GM18507 (cell line): ENCODE measurements at regions not wholly inside any gene's neighbourhood (a gene's known extent, or its start where the extent isn't known, plus 50 kb on each side); places are given as distances from the start of the nearest gene placed in this dataset.

Experiments used
- DNase-seq: peaks from one replicate; pipeline ENCODE4 v3.0.0; 2011; ENCODE audit warnings: low read depth; ENCODE audit not compliant: insufficient read length; ENCODE audit errors: extremely low spot score
- FAIRE-seq: peaks from 2 replicates; lab custom pipeline; 2011; peaks lifted over from hg19 to GRCh38; lab: Jason Lieb, UNC

DNA sequence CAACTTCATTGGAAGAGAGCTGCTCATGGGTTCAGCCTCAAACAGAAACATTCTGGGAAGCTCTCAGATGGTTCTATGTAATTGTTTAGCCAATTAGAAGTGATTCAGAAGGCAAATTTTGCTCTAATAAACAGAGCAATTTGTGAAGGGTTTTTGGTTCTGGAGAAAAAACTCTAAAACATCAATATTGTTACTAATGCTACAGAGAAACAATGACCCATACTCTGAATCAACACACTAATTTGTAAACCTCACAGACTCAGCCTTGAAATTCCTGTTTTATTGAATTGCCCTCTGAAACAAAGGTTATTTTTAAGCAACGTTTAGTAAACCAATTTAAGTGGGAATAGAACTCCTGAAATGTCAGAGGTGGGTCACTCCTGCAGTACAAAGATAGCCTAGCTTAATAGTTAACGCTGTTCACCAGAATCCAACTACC is 171.6 kb upstream of the SVIL start:
- no peak for FAIRE-seq
- DNase-seq, result no peak

DNA sequence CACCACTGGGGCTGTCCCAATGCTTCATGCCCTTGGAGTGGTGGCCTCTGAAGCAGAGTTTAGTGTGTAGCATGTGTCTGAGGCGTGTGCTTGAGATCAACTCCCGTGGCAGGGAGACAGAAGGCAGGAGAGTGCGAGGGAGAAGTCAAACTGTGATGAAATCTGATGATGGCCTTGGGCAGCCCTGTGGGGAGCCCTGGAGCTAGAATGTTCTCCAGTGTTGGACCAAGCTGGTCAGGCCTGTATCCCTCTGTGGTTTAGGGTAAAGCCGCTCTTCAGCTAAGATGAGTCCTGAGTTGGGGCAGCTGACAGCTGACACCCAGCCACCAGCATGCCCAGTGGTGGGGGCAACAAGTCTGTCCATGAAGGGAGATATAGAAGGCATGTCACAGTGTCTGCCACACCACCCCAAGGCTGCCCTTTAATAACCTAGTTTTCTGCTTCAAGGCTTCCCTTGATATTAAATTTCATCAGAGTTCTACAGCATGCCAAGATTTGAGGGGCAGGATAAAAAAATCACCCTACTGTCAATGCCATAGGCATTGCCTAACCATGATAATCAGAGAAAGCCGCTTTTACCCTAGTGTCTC is 170.5 kb upstream of the SVIL start:
- DNase-seq (no peak), FAIRE-seq (no peak)

DNA sequence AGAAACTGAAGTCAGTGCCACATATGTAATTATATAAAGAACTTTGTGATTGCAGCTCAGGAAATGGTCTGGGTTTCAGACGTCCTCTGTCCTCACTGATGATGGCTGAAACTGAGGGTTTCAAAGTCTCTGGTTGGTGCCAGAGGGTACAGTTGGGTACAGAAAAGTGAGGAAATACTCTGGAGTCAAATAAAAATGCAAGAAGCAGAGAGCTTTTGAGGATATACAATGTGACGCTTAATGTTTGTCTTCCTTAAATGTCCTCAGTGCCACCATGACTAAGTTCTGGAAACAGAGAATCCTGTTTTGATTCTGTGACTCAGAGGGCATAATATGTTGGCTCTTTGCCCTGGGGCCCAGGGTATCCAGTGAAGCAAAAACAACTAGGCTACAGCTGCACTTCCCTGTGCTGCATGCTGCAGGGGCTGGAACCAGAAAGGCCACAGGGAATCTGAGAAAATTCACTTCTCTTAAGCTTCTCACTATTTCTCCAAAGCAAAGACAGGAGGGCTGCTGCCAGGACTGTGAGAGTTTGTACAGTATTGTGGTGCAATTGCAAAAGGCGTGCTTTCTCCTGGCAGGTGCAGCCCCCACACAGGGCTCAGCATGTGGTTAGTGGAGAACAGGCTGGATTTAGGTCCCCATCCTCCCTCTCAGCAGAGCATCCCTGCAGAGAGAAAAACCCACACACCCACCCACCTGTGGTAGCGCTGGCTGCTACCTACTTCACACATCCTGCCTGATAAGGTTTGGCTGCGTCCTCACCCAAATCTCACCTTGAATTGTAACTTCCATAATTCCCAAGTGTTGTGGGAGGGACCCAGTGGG is 169.5 kb upstream of the SVIL start:
- DNase-seq (no peak), FAIRE-seq (no peak)

DNA sequence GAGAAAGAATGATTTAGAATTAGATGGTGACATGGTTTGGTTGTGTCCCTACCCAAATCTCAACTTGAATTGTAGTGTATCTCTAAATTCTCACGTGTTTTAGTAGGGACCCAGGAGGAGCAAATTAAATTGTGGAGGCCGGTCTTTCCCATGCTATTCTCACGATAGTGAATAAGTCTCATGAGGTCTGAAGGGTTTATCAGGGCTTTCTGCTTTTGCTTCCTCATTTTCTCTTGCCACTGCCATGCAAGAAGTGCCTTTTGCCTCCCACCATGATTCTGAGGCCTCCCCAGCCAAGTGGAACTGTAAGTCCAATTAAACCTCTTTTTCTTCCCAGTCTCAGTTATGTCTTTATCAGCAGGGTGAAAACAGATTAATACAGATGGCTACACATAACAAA is 167.4 kb upstream of the SVIL start:
- DNase-seq (no peak), FAIRE-seq (no peak)

DNA sequence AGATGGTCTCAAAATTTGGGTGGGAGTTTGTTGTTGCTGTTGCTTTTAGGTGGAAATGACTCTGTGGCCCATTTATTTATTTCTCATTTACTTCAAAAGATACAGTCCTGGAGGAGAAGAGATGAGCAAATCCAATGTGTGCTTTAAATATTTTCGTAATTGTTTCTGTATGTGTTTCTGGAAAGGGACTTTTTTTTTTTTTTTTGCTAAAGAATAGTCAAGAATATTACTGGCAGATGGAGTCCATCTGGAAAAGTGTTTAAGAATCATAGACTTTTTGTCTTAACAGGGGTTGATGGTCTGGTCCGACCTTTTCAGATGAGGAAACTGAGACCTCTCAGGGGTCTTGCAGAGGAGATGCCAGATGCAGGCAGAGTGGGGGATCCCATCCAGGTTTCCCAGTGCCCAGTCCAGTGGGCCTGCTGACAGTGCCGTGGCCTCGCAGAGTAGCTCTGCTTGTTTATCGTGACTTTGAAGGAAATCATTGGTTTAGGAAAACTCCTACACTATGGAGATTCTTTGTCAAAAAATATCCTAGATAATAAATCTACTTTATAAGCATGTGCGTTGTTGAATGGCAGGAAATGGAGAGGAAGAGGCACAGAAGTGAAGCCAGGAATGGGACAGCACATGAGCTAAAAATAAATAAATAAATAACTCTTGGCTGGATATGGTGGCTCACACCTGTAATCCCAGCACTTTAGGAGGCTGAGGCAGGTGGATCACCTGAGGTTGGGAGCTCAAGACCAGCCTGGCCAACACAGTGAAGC is 164.3 kb upstream of the SVIL start:
- FAIRE-seq (no peak), DNase-seq (no peak)

DNA sequence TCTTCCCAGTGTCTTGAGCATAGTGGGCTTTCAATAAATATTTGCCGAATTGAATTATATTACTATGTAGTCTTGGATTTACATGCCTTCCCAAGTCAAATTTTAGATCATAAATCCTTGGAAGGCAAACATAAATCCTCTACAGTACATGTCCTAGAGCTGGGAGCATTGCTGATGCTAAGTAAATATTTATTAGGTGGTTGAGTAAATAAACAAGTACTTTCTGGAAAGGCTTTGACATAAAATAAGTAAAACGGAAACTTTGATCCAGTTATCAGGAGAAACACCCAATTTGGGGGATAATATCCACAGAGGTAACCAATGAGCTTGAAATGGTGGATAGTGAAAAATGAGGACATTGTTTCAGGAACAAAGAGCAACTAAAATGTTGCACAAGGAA is 162.8 kb upstream of the SVIL start:
- DNase-seq (no peak), FAIRE-seq (no peak)

DNA sequence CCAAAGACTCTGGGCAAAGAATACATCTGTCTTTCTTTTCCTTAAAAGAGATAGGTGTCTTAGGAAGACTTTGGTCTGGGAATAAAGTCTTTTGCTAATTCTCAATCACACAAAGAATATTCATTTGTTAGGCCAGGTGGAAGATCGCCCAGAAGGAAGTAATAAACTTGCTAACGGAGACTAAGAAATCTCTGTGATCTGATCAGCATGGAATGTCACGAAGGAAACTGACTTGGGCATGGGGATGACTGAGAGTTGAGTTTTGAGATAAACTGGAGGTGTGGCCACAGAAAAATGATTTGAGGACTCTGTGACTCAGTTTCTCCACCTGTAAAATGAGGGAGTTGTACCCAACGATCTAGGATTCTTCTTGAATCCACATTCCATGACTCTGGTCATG is 161.1 kb upstream of the SVIL start:
- DNase-seq (no peak), FAIRE-seq (no peak)

DNA sequence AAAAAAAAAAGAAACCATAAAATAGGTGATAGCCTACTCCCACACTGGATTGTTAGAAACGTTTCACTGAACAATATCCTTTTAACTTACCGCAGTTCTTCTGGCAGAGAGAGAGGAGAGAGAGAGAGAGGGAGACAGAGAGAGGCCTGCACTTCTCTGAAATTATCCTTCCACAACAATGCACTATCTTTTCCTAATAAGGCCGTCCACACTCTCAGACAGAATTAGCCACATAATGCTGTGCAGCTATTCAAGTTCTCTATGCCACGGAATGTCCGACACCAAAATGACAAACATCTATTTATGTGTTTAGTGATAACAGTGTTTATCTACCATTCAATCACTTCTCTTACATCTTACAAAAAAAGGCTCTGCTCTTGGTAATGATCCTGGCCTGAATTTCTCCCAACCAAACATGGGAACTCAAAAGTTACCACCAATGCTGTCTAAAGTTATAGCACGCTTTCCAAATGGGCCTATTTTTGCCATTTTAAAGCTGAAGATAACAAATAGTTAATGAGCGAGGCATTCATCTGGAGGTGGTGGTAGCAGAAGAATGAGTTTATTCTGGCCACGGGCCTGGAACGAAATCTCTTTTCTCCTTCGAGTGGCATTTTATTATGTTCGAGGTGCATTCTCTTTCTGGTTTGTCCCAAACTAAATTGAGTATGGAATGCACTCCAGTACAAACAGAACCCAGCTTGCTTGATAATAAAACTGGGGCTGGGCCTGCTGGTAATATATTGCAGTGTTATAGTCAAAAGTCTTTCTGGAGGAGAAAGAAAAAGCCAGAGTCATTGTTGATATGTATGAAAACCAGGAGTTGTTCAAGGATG is 160.2 kb upstream of the SVIL start:
- DNase-seq, result no peak
- FAIRE-seq, result no peak

DNA sequence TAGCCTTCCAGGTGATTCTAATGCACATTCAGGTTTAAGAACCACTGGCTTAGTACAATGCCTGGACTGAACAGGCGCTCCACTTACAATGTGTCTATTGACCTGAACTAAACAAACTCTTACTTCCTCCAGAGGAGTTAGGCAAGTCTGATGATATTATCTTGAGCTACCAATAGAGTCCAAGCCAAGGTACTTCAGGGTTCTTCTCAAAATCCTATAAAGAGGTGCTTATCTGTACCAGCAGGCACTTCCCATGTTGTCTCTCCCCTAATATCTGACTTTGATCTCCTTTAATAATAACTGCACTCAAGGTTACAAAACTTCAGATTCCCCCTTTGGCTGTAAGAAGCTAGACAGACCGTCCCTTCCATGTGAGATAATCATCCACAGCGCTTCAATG is 157.0 kb upstream of the SVIL start:
- FAIRE-seq, result no peak
- DNase-seq, result no peak

DNA sequence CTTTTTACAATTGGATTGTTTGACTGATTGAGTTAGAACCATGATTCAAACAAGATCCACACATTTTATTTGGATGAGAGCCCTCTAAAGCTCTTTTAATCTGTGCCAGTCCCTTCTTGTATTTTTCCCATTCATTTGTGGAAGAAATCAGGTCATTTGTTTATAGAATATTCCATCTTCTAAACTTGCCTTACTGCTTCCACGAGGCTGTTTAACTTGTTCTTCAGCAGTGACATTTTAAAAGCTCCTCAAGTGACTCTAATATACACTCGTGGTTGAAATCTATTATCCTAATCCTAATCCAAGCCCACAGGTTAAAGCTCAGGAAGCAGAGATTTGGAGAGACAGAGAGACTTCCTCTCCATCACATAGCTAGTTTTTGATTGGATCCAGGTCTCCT is 155.4 kb upstream of the SVIL start:
- no peak for DNase-seq
- FAIRE-seq, result no peak

DNA sequence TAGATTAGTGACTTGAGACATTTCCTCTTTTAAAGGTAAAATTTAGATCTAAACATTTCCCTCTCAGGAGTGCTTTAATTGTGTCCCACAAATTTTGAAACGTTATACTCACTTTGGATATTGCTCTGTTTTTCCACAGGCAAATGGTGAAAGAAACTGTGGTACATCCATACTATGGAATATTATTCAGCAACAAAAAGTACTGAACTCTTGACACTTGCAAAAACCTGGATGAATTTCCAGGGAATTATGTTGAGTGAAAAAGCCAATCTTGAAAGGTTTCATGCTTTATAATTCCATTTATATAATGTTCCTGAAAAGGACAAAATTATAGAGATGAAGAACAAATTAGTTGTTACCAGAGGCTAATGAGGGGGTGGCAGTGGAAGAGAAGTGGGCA is 153.3 kb upstream of the SVIL start:
- no peak for DNase-seq
- no peak for FAIRE-seq

DNA sequence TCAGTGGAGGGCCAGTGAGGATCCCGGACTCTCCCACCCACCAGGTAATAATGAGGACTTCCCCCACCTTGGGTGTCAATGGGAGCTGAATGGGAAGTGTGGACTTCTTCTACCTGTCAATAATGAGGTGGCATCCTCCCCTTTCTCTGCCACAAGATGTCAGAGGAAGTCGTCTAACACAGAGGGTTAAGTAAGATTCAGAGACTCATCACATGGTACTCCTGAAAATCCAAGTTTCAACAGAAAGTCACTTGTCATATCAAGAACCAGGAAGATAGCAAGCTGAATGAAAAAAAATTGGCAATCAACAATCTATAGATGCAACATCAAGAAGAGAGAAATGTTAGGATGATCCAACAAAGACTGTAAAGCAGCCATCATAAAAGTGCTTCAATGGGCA is 150.9 kb upstream of the SVIL start:
- DNase-seq, result no peak
- no peak for FAIRE-seq

DNA sequence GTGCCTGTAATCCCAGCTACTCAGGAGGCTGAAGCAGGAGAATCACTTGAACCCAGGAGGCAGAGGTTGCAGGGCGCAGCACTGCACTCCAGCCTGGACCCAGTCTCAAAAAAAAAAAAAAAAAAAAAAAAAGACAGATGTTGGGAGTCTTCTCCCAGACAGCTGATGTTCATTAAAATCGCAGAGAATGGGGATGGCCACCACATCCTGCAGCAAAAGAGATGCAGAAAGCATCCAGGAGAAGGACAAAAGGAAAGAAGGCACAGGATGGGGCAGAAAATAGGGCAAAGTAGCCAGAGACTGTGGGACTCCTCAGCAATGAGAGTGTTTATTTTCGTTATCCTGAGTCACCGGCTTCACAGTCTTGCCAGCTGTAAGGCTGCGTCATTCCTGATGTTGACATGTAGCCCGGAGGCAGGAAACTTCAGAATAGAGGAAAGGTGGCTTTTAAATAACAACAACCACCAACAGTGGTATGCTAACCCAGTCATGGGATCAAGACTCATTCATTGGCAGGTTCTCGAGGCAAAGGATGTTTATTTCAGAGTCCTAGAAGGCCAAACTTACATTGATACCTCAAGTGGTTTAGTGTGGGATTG is 149.5 kb upstream of the SVIL start:
- FAIRE-seq, result no peak
- DNase-seq, result no peak

DNA sequence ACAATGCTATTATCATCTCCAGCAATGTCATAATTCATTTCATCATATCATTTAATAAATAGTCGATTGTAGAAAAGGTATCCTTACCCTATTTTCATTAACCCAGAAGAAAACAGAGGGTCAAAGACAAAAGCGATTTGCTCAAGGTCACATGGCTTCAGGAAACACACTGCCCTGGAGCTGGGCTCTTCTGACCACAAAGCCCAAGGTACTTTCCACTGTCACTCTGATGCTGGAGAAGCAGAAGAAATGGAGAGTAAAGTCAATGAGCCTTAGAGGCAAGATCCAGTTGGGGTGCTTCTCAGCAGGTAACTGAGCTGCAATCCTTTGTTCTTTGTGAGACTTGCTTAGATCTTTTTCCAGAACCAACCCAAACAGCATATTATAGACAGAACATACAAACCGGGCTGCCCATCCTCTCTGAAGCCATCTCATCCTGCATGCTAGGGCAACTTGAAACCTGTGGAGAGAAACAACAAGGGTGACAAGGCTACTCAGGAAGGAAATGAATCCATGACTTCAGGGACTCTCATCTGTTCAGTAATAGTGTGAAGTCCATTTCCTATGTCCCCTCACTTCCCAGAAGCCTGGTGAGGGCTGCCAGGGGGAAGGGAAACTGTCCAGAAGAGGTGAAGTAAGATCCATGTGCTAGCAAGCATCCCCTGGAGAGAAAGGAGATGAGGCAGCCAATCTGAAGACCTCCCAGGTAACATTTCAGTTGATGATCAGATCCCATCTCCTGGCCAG is 148.6 kb upstream of the SVIL start:
- FAIRE-seq, result peak; percentile 67
- no peak for DNase-seq

DNA sequence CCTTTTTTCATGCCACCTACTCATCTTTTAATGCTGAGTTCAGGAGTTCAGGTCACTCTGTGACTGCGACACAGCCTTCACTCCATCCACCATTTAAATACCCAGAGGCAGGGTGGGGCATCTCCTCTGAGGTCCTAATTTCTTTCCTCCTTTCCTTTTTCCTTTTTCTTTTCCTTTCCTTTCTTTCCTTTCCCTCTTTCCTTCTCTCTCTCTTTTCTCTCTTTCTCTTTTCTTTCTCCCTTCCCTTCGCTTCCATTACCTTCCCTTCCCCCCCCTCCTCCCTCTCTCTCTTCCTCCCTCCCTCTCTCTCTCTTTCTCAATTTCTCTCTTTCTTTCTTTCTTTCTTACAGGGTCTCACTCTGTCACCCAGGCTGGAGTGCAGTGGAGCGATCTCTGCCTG is 145.9 kb upstream of the SVIL start:
- FAIRE-seq, result no peak
- no peak for DNase-seq

DNA sequence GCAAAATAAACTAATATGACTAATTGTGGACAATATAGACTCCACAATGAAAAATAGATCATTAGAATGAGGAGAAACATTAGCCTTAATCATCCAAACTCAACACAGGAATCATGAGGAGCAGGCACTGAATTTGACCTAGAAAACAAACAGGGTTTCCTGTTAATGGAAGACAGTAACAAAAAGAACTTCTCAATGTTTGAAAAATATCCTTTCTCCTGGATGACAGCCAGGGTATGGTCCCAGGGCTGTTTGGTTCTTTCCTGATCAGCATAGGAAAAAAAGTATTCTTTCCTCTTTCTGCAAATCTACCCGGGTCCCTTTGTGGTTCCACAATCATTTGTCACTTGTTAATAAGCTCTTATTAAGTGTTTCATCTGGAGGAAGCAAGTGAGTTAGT is 145.3 kb upstream of the SVIL start:
- DNase-seq (no peak), FAIRE-seq (no peak)

DNA sequence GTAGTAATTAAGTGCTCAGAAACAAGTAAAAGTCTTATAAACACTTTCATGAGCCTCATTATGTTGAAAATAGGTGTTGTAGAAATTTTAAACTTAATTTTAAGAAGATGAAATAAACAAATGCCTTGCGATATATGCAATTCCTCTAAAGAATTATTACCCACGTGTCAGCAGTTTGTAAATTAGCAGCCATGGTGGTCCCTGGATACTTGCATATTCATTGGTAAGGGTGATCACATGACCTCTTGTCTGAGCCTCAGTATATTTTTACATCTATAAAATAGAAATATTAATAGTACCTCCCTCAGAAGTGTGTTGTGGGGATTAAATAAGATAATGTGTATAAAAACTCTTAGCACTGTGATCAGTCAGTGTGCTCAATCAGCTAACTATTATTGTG is 141.5 kb upstream of the SVIL start:
- no peak for FAIRE-seq
- DNase-seq, result no peak

DNA sequence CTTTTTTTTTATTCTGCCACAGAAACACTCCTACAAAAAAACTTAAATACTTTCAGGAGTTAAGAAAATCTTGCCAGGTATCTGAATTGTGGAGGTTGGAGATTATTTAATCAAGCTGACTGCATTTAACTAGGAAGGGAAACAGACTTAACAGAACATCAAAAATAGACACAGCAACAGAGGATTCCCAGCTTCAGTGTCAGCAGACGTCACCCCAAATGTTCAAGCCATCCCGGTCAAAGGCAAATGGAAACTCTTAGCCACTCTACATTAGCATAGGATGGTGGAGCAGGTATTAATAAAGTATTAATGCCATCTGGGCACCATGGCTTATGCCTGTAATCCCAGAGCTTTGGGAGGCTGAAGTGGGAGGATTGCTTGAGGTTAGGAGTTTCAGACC is 139.7 kb upstream of the SVIL start:
- FAIRE-seq, result no peak

DNA sequence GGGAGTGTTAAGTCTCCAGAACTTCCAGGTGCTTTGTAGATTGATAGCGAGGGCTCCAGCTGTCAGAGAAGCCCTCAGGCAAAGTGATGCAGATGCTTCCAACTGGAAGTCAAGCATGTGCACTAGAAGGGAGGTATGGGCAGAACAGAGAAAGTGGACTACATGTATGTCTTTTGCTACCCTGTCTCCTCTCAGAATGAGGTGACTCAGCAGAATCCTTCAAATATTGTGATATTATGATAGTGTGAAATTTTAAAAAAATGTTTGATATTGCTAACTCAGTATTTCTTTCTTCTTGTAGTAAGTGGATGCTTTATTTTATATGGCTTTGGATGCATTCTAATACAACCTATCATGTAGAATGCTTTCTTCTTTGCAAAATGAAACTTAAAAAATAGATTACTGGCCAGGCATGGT is 138.9 kb upstream of the SVIL start:
- no peak for FAIRE-seq

More for the DNA sequence above, 139.7 kb upstream of the SVIL start:
- no peak for DNase-seq

More for the DNA sequence above, 138.9 kb upstream of the SVIL start:
- DNase-seq, result no peak
